Endothelial cell (in vitro differentiated cells): ENCODE measurements at regions not wholly inside any gene's neighbourhood (a gene's known extent, or its start where the extent isn't known, plus 50 kb on each side); places are given as distances from the start of the nearest gene placed in this dataset.

ENCODE experiments used
- DNase-seq: peaks from one replicate; pipeline ENCODE4 v3.0.0; 2021; ENCODE audit warnings: low spot score
- H3K27ac Mint-ChIP-seq: one replicate; pipeline ENCODE4 v1.8.0; 2021; ENCODE audit warnings: mixed read lengths, inconsistent platforms; ENCODE audit not compliant: unreplicated experiment
- H3K27me3 Mint-ChIP-seq: one replicate; pipeline ENCODE4 v1.8.0; 2021; ENCODE audit warnings: mild to moderate bottlenecking, moderate library complexity, mixed read lengths, inconsistent platforms; ENCODE audit not compliant: unreplicated experiment
- H3K36me3 Mint-ChIP-seq: one replicate; pipeline ENCODE4 v1.8.0; 2021; ENCODE audit warnings: mild to moderate bottlenecking, low read depth, mixed read lengths, inconsistent platforms; ENCODE audit not compliant: unreplicated experiment
- H3K4me1 Mint-ChIP-seq: one replicate; pipeline ENCODE4 v1.8.0; 2021; ENCODE audit warnings: mild to moderate bottlenecking, mixed read lengths, inconsistent platforms; ENCODE audit not compliant: unreplicated experiment
- H3K4me3 Mint-ChIP-seq: one replicate; pipeline ENCODE4 v1.8.0; 2021; ENCODE audit warnings: mild to moderate bottlenecking, mixed read lengths, inconsistent platforms; ENCODE audit not compliant: unreplicated experiment
- H3K9me3 Mint-ChIP-seq: one replicate; pipeline ENCODE4 v1.8.0; 2021; ENCODE audit warnings: mixed read lengths, inconsistent platforms; ENCODE audit not compliant: unreplicated experiment
- TF ChIP-seq, protein P1 (sequence below): fragments of 200-600 bp; sonication (generic); IDR thresholded peaks from one replicate; pipeline ENCODE4 v1.5.0; 2021; ENCODE audit warnings: antibody characterized with exemption; ENCODE audit not compliant: unreplicated experiment

DNA sequence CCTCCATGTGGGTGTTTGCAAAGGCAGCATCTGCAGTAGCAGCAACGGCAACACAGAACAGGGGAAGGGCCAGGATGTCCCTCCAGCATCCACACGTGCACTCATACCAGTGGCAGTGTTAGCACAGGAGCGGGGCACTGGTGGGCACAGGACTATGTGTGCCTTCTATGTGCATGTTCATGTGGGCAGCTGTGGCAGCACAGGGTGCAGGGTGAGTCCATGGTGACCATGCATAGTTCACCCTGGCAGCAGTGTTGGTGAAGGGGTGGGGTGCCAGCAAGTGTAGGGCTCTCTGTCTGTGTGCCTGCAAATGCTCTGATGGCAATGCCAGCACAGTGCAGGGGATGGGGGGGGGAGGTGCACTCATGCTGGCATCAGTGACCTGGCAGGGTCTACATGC is 222.1 kb upstream of the SOX14 start:
- Mint-ChIP-seq H3K4me3 (no peak overlapping the region), H3K9me3 (peaks cover 4% of the 10 kb centered on the region), H3K36me3 (peaks cover 3% of the 10 kb centered on the region), H3K27ac (no peak overlapping the region), H3K4me1 (no peaks in the 10 kb centered on the region), H3K27me3 (peaks cover 3% of the 10 kb centered on the region)
- no peak for DNase-seq
- TF ChIP-seq, protein P1, sequence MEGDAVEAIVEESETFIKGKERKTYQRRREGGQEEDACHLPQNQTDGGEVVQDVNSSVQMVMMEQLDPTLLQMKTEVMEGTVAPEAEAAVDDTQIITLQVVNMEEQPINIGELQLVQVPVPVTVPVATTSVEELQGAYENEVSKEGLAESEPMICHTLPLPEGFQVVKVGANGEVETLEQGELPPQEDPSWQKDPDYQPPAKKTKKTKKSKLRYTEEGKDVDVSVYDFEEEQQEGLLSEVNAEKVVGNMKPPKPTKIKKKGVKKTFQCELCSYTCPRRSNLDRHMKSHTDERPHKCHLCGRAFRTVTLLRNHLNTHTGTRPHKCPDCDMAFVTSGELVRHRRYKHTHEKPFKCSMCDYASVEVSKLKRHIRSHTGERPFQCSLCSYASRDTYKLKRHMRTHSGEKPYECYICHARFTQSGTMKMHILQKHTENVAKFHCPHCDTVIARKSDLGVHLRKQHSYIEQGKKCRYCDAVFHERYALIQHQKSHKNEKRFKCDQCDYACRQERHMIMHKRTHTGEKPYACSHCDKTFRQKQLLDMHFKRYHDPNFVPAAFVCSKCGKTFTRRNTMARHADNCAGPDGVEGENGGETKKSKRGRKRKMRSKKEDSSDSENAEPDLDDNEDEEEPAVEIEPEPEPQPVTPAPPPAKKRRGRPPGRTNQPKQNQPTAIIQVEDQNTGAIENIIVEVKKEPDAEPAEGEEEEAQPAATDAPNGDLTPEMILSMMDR = no peak

DNA sequence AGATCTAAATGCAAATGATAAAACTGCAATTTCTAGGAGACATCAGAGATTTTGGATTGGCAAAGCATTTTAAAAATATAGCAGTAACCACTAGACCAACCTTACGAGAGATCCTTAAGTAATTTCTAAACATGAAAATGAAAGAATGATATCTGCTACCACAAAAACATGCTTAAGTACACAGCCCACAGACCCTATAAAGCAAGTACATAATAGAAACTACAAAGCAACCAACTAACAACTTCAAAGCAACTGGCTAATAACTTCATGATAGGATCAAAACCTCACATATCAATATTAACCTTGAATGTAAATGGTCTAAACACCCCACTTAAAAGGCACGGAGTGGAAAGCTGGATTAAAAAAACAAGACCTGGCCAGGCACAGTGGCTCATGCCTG is 209.9 kb upstream of the SOX14 start:
- Mint-ChIP-seq H3K4me3 (no peak overlapping the region), H3K27ac (no peak overlapping the region), H3K4me1 (no peaks in the 10 kb centered on the region), H3K9me3 (no peaks in the 10 kb centered on the region), H3K36me3 (no peaks in the 10 kb centered on the region), H3K27me3 (peaks cover 1% of the 10 kb centered on the region)
- TF ChIP-seq, protein P1 = no peak
- no peak for DNase-seq

DNA sequence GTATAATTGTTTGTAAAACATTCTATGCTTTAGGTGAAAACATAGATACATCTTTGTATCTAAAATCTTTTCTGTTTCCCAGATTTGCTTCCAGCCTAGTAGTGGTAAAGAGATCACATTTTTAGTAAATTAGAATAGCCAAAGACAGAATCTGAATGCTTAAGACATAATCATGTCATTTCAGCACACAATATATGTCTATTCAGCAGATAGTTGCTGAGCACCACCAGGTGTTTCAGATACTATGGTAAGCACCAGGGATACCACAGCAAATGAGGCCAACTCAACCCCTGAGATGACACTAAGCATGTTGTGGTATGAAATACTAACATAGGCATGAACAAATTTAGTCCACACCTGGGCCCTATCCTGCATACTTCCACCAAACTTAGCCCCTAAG is 195.2 kb upstream of the SOX14 start:
- DNase-seq = no peak
- Mint-ChIP-seq H3K36me3 (no peaks in the 10 kb centered on the region), H3K27ac (no peak overlapping the region), H3K4me1 (no peaks in the 10 kb centered on the region), H3K4me3 (no peak overlapping the region), H3K9me3 (no peaks in the 10 kb centered on the region), H3K27me3 (no peaks in the 10 kb centered on the region)
- TF ChIP-seq, protein P1 = no peak

DNA sequence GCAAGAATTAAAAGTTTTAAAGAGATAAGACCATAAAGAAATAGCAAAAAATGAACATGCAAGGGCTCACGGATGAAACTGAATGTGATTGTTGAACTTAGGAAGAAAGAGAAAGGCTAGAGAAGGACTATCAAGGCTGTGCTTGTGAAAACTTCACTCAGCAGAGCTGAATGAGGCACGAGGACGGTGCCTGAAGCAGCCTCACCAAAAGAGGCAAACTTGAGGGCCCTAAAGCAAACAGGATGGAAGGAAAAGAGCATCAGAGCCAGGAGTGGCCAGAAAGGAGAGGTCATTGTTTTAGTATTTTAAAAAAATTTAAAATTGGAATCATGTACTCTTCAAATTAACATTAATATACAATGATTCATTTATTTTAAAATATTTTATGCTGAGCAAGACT is 191.2 kb upstream of the SOX14 start:
- Mint-ChIP-seq H3K27me3 (no peaks in the 10 kb centered on the region), H3K4me3 (no peak overlapping the region), H3K27ac (no peak overlapping the region), H3K4me1 (no peaks in the 10 kb centered on the region), H3K36me3 (no peaks in the 10 kb centered on the region), H3K9me3 (no peaks in the 10 kb centered on the region)
- no peak for DNase-seq
- TF ChIP-seq, protein P1 = no peak

DNA sequence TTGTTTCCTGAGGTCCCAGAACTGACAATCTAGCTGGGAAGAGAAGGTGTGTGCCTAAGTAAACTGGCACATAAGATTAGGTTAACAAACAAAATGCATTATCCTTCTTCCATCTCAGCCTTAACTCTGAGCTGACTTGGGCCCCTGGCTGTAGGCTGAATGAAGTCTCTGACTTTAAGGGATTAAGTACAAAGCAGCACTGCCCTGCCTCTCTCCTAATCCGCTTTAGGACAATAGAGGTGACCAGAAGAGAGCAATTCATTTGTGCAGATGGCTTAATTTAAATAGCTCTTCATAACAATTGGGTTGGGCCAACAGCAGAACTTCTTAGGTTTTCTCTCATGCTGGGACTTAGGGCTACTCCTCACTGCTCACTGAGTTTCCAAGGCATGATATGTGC is 181.6 kb upstream of the SOX14 start:
- no peak overlapping the region for H3K4me3 Mint-ChIP-seq
- no peak for DNase-seq

More for the DNA sequence above, 181.6 kb upstream of the SOX14 start:
- Mint-ChIP-seq H3K27me3 (no peaks in the 10 kb centered on the region), H3K9me3 (no peaks in the 10 kb centered on the region), H3K4me1 (no peaks in the 10 kb centered on the region), H3K27ac (no peak overlapping the region), H3K36me3 (peaks cover 12% of the 10 kb centered on the region)
- TF ChIP-seq, protein P1 = no peak
